DOHH2 (cell line): ENCODE measurements at regions not wholly inside any gene's neighbourhood (a gene's known extent, or its start where the extent isn't known, plus 50 kb on each side); places are given as distances from the start of the nearest gene placed in this dataset.

ENCODE experiments used
- H3F3A ChIP-seq: fragments of 200-600 bp; sonication (generic), shearing (Covaris generic); 2 replicates; pipeline ENCODE4 v1.6.0; 2016; ENCODE audit warnings: antibody characterized with exemption, mild to moderate bottlenecking; ENCODE audit not compliant: control insufficient read depth, insufficient read depth
- H3K27ac ChIP-seq: fragments of 200-600 bp; sonication (generic); 2 replicates; pipeline ENCODE4 v1.5.1; 2014; ENCODE audit warnings: low read depth, mild to moderate bottlenecking, low read length, moderate library complexity
- H3K27me3 ChIP-seq: fragments of 200-600 bp; sonication (generic); 2 replicates; pipeline ENCODE4 v1.6.1; 2014; ENCODE audit warnings: mild to moderate bottlenecking, low read length, mixed read lengths; ENCODE audit not compliant: control insufficient read depth
- H3K36me3 ChIP-seq: fragments of 200-600 bp; sonication (generic); 2 replicates; pipeline ENCODE4 v1.6.1; 2014; ENCODE audit warnings: mild to moderate bottlenecking, low read length, moderate library complexity, mixed read lengths; ENCODE audit not compliant: control insufficient read depth
- H3K4me1 ChIP-seq: fragments of 200-600 bp; sonication (generic); 2 replicates; pipeline ENCODE4 v1.6.1; 2014; ENCODE audit warnings: mild to moderate bottlenecking, low read length, mixed read lengths; ENCODE audit not compliant: control insufficient read depth
- H3K4me2 ChIP-seq: fragments of 200-600 bp; sonication (generic); 2 replicates; pipeline ENCODE4 v1.6.0; 2014; ENCODE audit warnings: mild to moderate bottlenecking, low read length, moderate library complexity
- H3K4me3 ChIP-seq: fragments of 200-600 bp; sonication (generic); 2 replicates; pipeline ENCODE4 v1.5.1; 2014; ENCODE audit warnings: mild to moderate bottlenecking, low read length, mixed read lengths
- H3K79me2 ChIP-seq: fragments of 200-600 bp; sonication (generic); 2 replicates; pipeline ENCODE4 v1.6.1; 2014; ENCODE audit warnings: mild to moderate bottlenecking, low read length, mixed read lengths; ENCODE audit not compliant: control insufficient read depth
- H3K9me2 ChIP-seq: fragments of 200-600 bp; sonication (generic); replicated peaks from 2 replicates; pipeline ENCODE4 v1.6.1; 2014; ENCODE audit warnings: mild to moderate bottlenecking, low read length, mixed read lengths; ENCODE audit not compliant: control insufficient read depth
- H3K9me3 ChIP-seq: fragments of 200-600 bp; sonication (generic); 2 replicates; pipeline ENCODE4 v1.6.1; 2014; ENCODE audit warnings: antibody characterized with exemption, low read length, mixed read lengths; ENCODE audit not compliant: control insufficient read depth, insufficient read depth
- H4K20me1 ChIP-seq: fragments of 200-600 bp; sonication (generic); 2 replicates; pipeline ENCODE4 v1.6.0; 2014; ENCODE audit warnings: low read depth, mild to moderate bottlenecking, antibody characterized with exemption, low read length, moderate library complexity; ENCODE audit not compliant: control insufficient read depth, insufficient read depth
- EZH2phosphoT487 ChIP-seq: fragments of 200-600 bp; sonication (generic); IDR thresholded peaks from 2 replicates; pipeline ENCODE4 v1.6.1; 2017; ENCODE audit warnings: borderline replicate concordance, mild to moderate bottlenecking, antibody characterized with exemption, low read length, moderate library complexity, mixed read lengths
- TF ChIP-seq, protein P1 (sequence below): fragments of 200-600 bp; sonication (generic); IDR thresholded peaks from one replicate; pipeline ENCODE4 v1.5.1; 2014; ENCODE audit warnings: antibody characterized with exemption, mild to moderate bottlenecking, low read depth, low read length; ENCODE audit not compliant: poor library complexity, severe bottlenecking

DNA sequence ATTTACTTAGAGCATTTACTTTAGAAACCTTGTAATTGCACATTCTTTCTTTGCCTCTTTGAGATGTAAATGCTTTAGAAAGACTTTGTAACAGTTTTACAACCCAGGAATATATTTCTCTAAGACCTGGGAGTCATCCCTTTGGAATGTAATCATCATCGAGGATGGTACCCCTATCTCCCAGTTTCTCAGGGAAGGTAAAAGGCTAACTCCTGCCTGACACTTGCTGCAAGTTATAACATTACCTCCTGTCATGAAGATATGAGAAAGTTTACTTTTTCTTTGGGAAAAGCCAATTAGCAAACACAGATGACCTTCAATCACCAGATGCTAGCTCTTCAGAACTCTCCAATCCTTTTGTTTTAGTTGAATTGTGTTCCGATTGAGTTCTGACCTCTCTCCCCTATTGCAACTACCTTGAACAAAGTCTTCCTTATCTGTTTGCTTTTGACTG is 420.3 kb upstream of the FSIP2 start:
- Histone ChIP-seq H3K4me3 (no peak overlapping the region), H3F3A (no peaks in the 10 kb centered on the region), H3K9me2 (no peaks in the 10 kb centered on the region), H3K36me3 (no peaks in the 10 kb centered on the region), H3K9me3 (no peaks in the 10 kb centered on the region), H4K20me1 (no peaks in the 10 kb centered on the region), H3K4me2 (no peak overlapping the region), H3K27me3 (no peaks in the 10 kb centered on the region), H3K4me1 (no peaks in the 10 kb centered on the region), H3K79me2 (no peaks in the 10 kb centered on the region), H3K27ac (no peak overlapping the region)
- TF ChIP-seq EZH2phosphoT487: no peak
- TF ChIP-seq, protein P1, sequence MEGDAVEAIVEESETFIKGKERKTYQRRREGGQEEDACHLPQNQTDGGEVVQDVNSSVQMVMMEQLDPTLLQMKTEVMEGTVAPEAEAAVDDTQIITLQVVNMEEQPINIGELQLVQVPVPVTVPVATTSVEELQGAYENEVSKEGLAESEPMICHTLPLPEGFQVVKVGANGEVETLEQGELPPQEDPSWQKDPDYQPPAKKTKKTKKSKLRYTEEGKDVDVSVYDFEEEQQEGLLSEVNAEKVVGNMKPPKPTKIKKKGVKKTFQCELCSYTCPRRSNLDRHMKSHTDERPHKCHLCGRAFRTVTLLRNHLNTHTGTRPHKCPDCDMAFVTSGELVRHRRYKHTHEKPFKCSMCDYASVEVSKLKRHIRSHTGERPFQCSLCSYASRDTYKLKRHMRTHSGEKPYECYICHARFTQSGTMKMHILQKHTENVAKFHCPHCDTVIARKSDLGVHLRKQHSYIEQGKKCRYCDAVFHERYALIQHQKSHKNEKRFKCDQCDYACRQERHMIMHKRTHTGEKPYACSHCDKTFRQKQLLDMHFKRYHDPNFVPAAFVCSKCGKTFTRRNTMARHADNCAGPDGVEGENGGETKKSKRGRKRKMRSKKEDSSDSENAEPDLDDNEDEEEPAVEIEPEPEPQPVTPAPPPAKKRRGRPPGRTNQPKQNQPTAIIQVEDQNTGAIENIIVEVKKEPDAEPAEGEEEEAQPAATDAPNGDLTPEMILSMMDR: no peak

DNA sequence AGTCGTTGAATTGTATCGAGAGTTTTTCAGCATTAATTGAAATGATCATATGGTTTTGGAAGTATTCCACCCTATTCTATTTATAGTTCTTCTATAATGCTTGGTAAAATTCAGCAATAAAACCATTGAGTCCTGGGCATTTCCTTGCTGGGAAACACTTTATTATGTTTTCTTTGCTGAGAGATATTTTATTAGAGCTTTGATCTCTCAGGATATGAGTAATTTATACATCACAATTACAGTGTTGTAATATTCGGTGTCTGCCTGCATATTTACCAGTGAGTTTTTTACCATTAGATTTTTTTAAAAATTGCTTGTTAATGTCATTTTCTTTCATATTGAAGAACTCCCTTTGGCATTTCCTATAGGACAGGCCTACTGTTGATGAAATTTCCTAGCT is 402.7 kb upstream of the FSIP2 start:
- Histone ChIP-seq H3K9me2 (no peaks in the 10 kb centered on the region), H3K9me3 (no peaks in the 10 kb centered on the region), H3F3A (no peaks in the 10 kb centered on the region), H3K27ac (no peak overlapping the region), H3K4me1 (no peaks in the 10 kb centered on the region), H3K36me3 (no peaks in the 10 kb centered on the region), H4K20me1 (no peaks in the 10 kb centered on the region), H3K4me2 (no peak overlapping the region), H3K4me3 (no peak overlapping the region), H3K79me2 (no peaks in the 10 kb centered on the region), H3K27me3 (no peaks in the 10 kb centered on the region)
- TF ChIP-seq, protein P1: no peak
- TF ChIP-seq EZH2phosphoT487: no peak

DNA sequence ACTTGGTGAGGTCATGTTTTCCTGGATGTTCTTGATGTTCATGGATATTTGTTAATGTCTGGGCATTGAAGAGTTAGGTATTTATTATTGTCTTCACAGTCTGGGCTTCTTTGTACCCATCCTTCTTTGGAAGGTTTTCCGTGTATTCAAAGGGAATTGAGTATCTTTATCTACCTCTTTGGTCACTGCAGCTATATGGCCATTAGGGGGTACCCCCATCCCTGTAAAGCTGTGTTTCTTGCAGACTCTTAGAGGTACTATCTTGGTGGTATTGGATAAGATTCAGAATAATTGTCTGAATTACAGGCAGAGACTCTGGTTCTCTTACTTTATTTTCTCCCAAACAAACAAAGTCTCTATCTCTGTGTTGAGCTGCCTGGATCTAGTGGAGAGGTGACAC is 401.6 kb upstream of the FSIP2 start:
- Histone ChIP-seq H3F3A (no peaks in the 10 kb centered on the region), H3K27ac (no peak overlapping the region), H4K20me1 (no peaks in the 10 kb centered on the region), H3K4me1 (no peaks in the 10 kb centered on the region), H3K4me3 (no peak overlapping the region), H3K27me3 (no peaks in the 10 kb centered on the region), H3K79me2 (no peaks in the 10 kb centered on the region), H3K9me3 (no peaks in the 10 kb centered on the region), H3K9me2 (no peaks in the 10 kb centered on the region), H3K36me3 (no peaks in the 10 kb centered on the region), H3K4me2 (no peak overlapping the region)
- TF ChIP-seq, protein P1: no peak
- no peak for TF ChIP-seq EZH2phosphoT487

DNA sequence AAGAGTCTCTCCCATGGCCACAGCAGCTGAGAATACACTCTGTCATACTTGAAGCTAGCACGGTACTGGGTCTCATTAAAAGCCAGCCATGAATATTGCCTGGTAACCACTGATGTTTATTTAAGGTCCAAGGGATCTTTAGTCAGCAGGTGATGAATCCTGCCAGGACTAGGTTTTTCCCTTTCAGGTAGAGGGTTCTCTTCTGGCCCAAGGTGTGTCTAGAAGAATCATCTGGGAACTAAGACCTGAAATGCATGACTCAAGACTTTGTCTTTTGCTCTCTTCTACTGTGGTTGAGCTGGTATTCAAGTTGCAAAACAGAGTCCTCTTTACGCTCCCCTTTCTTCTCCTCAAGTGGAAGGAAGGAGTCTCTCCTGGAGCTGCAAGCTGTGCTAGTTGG is 400.5 kb upstream of the FSIP2 start:
- Histone ChIP-seq H3K4me1 (no peaks in the 10 kb centered on the region), H4K20me1 (no peaks in the 10 kb centered on the region), H3K79me2 (no peaks in the 10 kb centered on the region), H3K4me3 (no peak overlapping the region), H3F3A (no peaks in the 10 kb centered on the region), H3K27ac (no peak overlapping the region), H3K9me2 (no peaks in the 10 kb centered on the region), H3K9me3 (no peaks in the 10 kb centered on the region), H3K27me3 (no peaks in the 10 kb centered on the region), H3K4me2 (no peak overlapping the region), H3K36me3 (no peaks in the 10 kb centered on the region)
- TF ChIP-seq EZH2phosphoT487: no peak
- TF ChIP-seq, protein P1: no peak
